Kidney (tissue), 13 donors: ENCODE measurements at regions not wholly inside any gene's neighbourhood (a gene's known extent, or its start where the extent isn't known, plus 50 kb on each side); places are given as distances from the start of the nearest gene placed in this dataset.

ENCODE experiments used
- DNase-seq, 5 donors: peaks; one replicate each; pipeline ENCODE4 v3.0.0-alpha.2; 2013 to 2020
- FAIRE-seq: peaks from 2 replicates; lab custom pipeline; 2012; peaks lifted over from hg19 to GRCh38; lab: Jason Lieb, UNC
- H3K27ac ChIP-seq, 2 donors: one replicate each; pipeline ENCODE4 v1.7.0; 2013; ENCODE audit warnings: low read depth in 2 of 2, low read length in 2 of 2, inconsistent platforms in 1 of 2
- H3K27me3 ChIP-seq: one replicate; pipeline ENCODE4 v1.7.1; 2013; ENCODE audit warnings: low read length, inconsistent platforms; ENCODE audit not compliant: control insufficient read depth, insufficient read depth
- H3K36me3 ChIP-seq, 3 donors: one replicate each; pipeline versions ENCODE4 v1.7.0 to v1.7.1; 2013; ENCODE audit warnings: low read length in 3 of 3, control low read depth in 1 of 3, inconsistent platforms in 1 of 3; ENCODE audit not compliant: insufficient read depth in 3 of 3, control insufficient read depth in 2 of 3
- H3K4me1 ChIP-seq, 3 donors: one replicate each; pipeline versions ENCODE4 v1.7.0 to v1.7.1; 2013; ENCODE audit warnings: low read length in 3 of 3, inconsistent platforms in 1 of 3, low read depth in 1 of 3; ENCODE audit not compliant: control insufficient read depth in 2 of 3, insufficient read depth in 2 of 3
- H3K4me3 ChIP-seq, 3 donors: one replicate each; pipeline versions ENCODE4 v1.7.0 to v1.8.1; 2013; ENCODE audit warnings: low read length in 3 of 3, control low read depth in 1 of 3, inconsistent platforms in 1 of 3
- H3K9ac ChIP-seq, 3 donors: one replicate each; pipeline versions ENCODE4 v1.7.0 to v1.7.1; 2013; ENCODE audit warnings: low read length in 3 of 3, control low read depth in 1 of 3, inconsistent platforms in 1 of 3
- H3K9me3 ChIP-seq, 3 donors: one replicate each; pipeline versions ENCODE4 v1.7.0 to v1.7.1; 2013; ENCODE audit warnings: low read length in 3 of 3, control low read depth in 1 of 3, inconsistent platforms in 1 of 3; ENCODE audit not compliant: control insufficient read depth in 2 of 3, insufficient read depth in 1 of 3
- CTCF ChIP-seq: IDR thresholded peaks from 3 replicates; pipeline ENCODE4 v1.5.1; 2012; ENCODE audit warnings: mild to moderate bottlenecking, moderate library complexity, borderline replicate concordance; ENCODE audit not compliant: insufficient read depth; ENCODE audit errors: extremely low read depth
- intact Hi-C: fragments of 100-400 bp; cut with DNase I; formaldehyde crosslinking; loops from one replicate; pipeline ENCODE4 v1.11.1; 2022
- donor health status: control.
- donor health status: control.
- donor health status: control.
- donor health status: control.
- donor health status: control.
- donor health status: DM: yes; HTN: yes; CAD: no.
- donor health status: Normal renal cell carcinoma (clear cell type).

GRCh38 chr12:92044435-92044834 lies 101.2 kb downstream of the BTG1 start:
- intact Hi-C loops, result no loop called here
- DNase-seq, result no peak
- no peak overlapping the region for H3K9ac ChIP-seq
- no peak overlapping the region for H3K27ac ChIP-seq
- TF ChIP-seq CTCF, result no peak
- no peak for FAIRE-seq
- no peaks in the 10 kb centered on the region for H3K27me3 ChIP-seq
- no peaks in the 10 kb centered on the region for H3K9me3 ChIP-seq
- no peaks in the 10 kb centered on the region for H3K4me1 ChIP-seq
- no peaks in the 10 kb centered on the region for H3K36me3 ChIP-seq
- H3K4me3 ChIP-seq, result no peak overlapping the region

- FAIRE-seq (no peak), DNase-seq (no peak)
- no peak overlapping the region for H3K27ac ChIP-seq
- H3K4me1 ChIP-seq, result no peaks in the 10 kb centered on the region
- intact Hi-C loops, result no loop called here
- TF ChIP-seq CTCF, result no peak
- no peaks in the 10 kb centered on the region for H3K9me3 ChIP-seq
- H3K27me3 ChIP-seq, result no peaks in the 10 kb centered on the region
- no peaks in the 10 kb centered on the region for H3K36me3 ChIP-seq
- H3K4me3 ChIP-seq, result no peak overlapping the region
- no peak overlapping the region for H3K9ac ChIP-seq
These were observed 102.7 kb downstream of the BTG1 start for GRCh38 chr12:92042791-92043531.

DNA sequence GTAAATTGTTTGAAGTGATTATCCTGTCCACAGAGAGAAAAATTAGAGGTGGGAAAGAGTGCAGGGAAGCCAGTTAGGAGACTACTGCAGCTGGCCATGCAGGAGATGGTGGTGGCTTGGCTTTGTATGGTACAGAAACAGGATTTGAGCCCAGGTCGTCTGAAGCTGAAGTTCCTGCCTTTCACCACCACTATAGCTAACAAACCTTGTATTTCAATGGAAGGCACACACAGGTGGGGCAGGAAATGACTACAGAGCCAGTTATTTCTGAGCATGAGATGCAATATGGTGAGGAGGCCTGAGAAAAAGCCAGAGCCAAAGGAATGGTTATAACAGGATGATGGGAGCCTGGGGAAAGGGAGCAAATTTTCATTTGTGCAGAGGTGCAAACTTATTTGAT lies 103.9 kb downstream of the BTG1 start:
- H3K9me3 ChIP-seq, result no peaks in the 10 kb centered on the region
- intact Hi-C loops, result no loop called here
- H3K4me3 ChIP-seq, result no peak overlapping the region
- H3K36me3 ChIP-seq, result no peaks in the 10 kb centered on the region
- DNase-seq, result no peak
- no peak overlapping the region for H3K9ac ChIP-seq
- TF ChIP-seq CTCF, result no peak
- H3K4me1 ChIP-seq, result no peaks in the 10 kb centered on the region
- FAIRE-seq, result no peak
- no peaks in the 10 kb centered on the region for H3K27me3 ChIP-seq
- no peak overlapping the region for H3K27ac ChIP-seq

DNA sequence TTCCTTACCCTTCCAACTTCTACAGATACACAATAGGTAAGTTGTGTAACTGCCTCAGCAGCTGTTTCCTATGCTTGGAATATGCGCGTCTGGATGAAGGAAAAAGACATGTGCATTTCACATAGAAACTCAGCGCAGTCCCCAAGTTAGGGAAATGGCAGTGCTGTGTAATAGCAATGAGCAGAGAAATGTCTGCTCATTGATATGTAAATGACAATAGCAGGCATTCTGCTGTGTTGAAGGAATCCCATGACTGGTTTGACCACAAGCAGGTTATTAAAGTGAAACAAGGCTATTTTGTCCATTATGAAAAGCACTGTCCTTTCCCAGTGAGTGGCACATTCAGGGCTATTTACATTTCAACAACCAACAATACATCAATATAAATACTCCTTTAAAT lies 106.6 kb downstream of the BTG1 start:
- H3K27me3 ChIP-seq, result no peaks in the 10 kb centered on the region
- H3K9me3 ChIP-seq, result no peaks in the 10 kb centered on the region
- H3K9ac ChIP-seq, result no peak overlapping the region
- H3K36me3 ChIP-seq, result no peaks in the 10 kb centered on the region
- H3K4me1 ChIP-seq, result peaks cover 0 to 12% (median 0%) of the 10 kb centered on the region in 3 donors
- intact Hi-C loops, result no loop called here
- no peak for TF ChIP-seq CTCF
- no peak overlapping the region for H3K27ac ChIP-seq
- DNase-seq (no peak), FAIRE-seq (no peak)
- H3K4me3 ChIP-seq, result no peak overlapping the region
